Nephron (organoid): ENCODE measurements at regions not wholly inside any gene's neighbourhood (a gene's known extent, or its start where the extent isn't known, plus 50 kb on each side); places are given as distances from the start of the nearest gene placed in this dataset.

ENCODE experiments used
- H3K27ac Mint-ChIP-seq, 3 experiments: 2 replicates each; pipeline ENCODE4 v1.8.0; 2020; ENCODE audit warnings: mixed read lengths in 3 of 3, mild to moderate bottlenecking in 2 of 3, moderate library complexity in 1 of 3
- H3K27me3 Mint-ChIP-seq: 2 replicates; pipeline ENCODE4 v1.8.0; 2021; ENCODE audit warnings: low read depth, mild to moderate bottlenecking, moderate library complexity, mixed read lengths
- H3K36me3 Mint-ChIP-seq: 2 replicates; pipeline ENCODE4 v1.8.0; 2020; ENCODE audit warnings: low read depth, mixed read lengths
- H3K4me1 Mint-ChIP-seq: 2 replicates; pipeline ENCODE4 v1.8.0; 2020; ENCODE audit warnings: mixed read lengths
- H3K4me3 Mint-ChIP-seq, 3 experiments: 2 replicates each; pipeline ENCODE4 v1.8.0; 2020; ENCODE audit warnings: mild to moderate bottlenecking in 3 of 3, mixed read lengths in 3 of 3, moderate library complexity in 2 of 3
- H3K9me3 Mint-ChIP-seq: 2 replicates; pipeline ENCODE4 v1.8.0; 2020; ENCODE audit warnings: mixed read lengths
- TF ChIP-seq, protein P1 (sequence below), 3 experiments: fragments of 200-600 bp; sonication (generic); IDR thresholded peaks; one replicate each; pipeline ENCODE4 v1.5.0; 2021; ENCODE audit warnings: antibody characterized with exemption in 3 of 3; ENCODE audit not compliant: unreplicated experiment in 3 of 3

DNA sequence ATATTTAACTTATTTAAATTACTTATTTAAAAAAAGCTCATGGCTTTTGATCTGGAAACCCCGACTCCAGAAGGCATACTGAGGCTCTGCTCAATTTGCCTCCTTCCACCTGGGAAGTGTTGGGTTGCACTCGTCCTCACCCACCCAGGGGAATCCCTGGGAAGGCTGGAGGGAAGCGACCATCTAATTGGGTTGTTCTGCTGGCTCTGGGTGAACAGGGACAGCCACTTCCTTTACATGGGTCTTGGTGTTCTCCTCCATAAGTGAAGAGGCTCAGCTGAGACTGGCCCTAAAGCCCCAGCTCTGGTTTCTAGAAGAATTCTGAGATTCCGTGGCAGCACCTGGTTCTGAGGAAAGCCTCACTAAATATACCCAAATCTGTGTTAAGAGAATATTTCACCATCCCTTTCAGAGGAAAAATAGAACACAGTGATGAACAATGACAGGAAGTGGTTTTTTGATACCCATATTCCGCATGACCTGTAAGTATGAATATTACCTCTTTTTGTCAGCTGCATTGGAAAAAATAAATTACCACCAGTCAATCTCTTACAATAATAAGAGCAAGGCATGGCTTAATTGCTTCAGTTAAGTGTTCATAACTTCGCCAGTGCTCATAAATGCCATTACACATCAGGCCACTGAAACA, 131.1 kb upstream of the SHH start:
- TF ChIP-seq, protein P1, sequence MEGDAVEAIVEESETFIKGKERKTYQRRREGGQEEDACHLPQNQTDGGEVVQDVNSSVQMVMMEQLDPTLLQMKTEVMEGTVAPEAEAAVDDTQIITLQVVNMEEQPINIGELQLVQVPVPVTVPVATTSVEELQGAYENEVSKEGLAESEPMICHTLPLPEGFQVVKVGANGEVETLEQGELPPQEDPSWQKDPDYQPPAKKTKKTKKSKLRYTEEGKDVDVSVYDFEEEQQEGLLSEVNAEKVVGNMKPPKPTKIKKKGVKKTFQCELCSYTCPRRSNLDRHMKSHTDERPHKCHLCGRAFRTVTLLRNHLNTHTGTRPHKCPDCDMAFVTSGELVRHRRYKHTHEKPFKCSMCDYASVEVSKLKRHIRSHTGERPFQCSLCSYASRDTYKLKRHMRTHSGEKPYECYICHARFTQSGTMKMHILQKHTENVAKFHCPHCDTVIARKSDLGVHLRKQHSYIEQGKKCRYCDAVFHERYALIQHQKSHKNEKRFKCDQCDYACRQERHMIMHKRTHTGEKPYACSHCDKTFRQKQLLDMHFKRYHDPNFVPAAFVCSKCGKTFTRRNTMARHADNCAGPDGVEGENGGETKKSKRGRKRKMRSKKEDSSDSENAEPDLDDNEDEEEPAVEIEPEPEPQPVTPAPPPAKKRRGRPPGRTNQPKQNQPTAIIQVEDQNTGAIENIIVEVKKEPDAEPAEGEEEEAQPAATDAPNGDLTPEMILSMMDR (IDR thresholded peaks at IDR 0.05; ENCODE audit: unreplicated experiment in 3 of 3): no peak
- peaks cover 33% of the 10 kb centered on the region for H3K27me3 Mint-ChIP-seq
- no peak overlapping the region for H3K27ac Mint-ChIP-seq
- no peak overlapping the region for H3K4me3 Mint-ChIP-seq
- no peaks in the 10 kb centered on the region for H3K4me1 Mint-ChIP-seq
- H3K36me3 Mint-ChIP-seq: no peaks in the 10 kb centered on the region
- H3K9me3 Mint-ChIP-seq: peaks cover 24% of the 10 kb centered on the region

DNA sequence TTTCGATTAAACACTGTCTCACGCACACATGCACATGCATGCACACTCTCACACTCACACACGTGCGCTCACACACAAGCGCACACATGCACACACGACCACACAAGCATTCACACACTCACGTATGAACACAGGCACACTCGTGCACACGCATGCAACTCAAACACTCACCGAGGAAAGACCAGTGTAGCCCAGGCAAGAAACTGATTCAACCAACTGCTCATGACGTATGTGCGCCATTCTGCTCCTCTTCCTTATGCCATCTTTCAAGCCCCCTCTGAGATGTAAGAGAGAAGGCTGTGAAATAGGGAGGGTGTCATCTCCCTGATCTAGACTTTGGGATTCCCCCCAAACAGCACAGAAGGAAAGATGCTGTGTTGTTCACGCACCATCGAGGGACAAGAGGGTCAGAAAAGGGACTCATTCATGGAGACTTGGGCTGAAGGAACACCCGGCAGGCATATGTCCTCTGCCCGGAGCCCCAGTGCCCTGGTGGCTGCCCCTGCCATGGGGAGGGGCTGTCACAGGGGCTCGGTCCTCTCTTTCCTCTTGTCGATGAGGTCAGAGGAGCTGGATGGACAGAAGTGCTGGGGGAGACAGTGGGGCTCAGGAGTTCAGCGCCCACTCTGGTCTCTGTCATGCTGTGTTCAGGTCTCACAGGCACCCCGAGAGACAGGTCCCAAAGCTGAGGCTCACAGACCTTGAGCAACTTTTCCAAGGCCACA, 130.1 kb upstream of the SHH start:
- H3K4me3 Mint-ChIP-seq: no peak overlapping the region
- H3K9me3 Mint-ChIP-seq: peaks cover 29% of the 10 kb centered on the region
- no peaks in the 10 kb centered on the region for H3K4me1 Mint-ChIP-seq
- H3K36me3 Mint-ChIP-seq: no peaks in the 10 kb centered on the region
- TF ChIP-seq, protein P1 (IDR thresholded peaks at IDR 0.05; ENCODE audit: unreplicated experiment in 3 of 3): no peak
- no peak overlapping the region for H3K27ac Mint-ChIP-seq
- H3K27me3 Mint-ChIP-seq: peaks cover 26% of the 10 kb centered on the region

DNA sequence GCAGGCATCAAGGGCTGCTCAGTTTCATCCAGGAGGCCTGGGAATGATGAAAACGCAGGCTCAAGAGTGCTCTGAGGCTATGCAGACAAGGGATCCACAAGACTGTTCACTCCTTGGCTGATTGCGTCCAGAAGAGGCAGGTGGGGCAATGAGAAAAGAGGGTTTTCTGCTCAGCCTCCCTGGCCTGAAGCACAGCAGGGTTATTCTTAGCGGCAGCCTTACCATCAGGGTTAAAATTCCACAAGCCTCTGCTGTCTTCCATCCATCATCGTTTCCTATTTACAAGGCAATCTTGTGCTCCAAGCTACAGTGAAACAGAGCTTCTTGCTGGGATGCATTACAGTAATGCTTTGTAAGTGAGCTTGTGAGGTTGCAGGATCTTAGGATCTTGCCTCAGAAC, 129.4 kb upstream of the SHH start:
- Mint-ChIP-seq H3K27me3 (peaks cover 29% of the 10 kb centered on the region), H3K4me3 (no peak overlapping the region), H3K4me1 (no peaks in the 10 kb centered on the region), H3K27ac (no peak overlapping the region), H3K9me3 (peaks cover 26% of the 10 kb centered on the region), H3K36me3 (no peaks in the 10 kb centered on the region)
- TF ChIP-seq, protein P1 (IDR thresholded peaks at IDR 0.05; ENCODE audit: unreplicated experiment in 3 of 3): no peak

DNA sequence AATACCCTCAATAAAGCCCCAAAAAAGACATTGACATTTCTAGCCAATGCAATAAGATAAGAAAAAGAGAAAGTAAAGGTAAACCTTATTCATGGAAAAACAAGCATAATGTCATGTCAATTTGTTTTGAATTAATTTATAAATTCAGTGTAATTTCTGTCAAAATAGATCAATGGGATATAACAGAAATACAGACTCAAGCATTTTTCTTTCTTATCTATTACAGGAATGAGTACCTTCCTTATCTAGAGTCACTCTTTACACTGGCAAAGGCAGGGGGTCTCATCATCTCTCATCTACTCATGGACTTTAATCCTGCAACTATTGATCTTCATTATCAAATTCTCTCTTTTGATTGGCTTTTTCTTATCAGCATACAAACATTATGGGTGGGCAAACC, 127.1 kb upstream of the SHH start:
- Mint-ChIP-seq H3K4me1 (no peaks in the 10 kb centered on the region), H3K9me3 (peaks cover 17% of the 10 kb centered on the region), H3K4me3 (no peak overlapping the region), H3K27ac (no peak overlapping the region), H3K27me3 (peaks cover 19% of the 10 kb centered on the region), H3K36me3 (no peaks in the 10 kb centered on the region)
- TF ChIP-seq, protein P1 (IDR thresholded peaks at IDR 0.05; ENCODE audit: unreplicated experiment in 3 of 3): no peak

DNA sequence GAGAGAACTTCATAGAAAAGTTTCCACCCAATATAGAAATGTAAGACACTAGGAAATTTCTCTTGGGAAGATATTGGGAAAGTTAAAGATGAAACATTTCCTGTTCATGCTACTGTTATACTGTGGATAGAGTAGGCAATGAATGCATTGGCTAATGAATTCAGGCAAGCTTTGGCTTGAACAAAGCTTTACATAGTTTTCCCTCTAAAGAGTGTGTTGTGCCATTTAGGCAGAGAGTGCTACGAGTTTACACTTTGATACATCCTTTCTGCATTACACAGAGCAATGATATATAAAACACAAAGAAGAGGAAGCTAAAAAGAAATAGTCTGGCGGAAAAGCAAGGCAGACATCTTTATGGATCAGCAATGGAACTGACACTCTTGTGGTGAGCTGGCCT, 125.9 kb upstream of the SHH start:
- Mint-ChIP-seq H3K27me3 (peaks cover 16% of the 10 kb centered on the region), H3K9me3 (peaks cover 14% of the 10 kb centered on the region), H3K36me3 (no peaks in the 10 kb centered on the region), H3K4me3 (no peak overlapping the region), H3K4me1 (no peaks in the 10 kb centered on the region), H3K27ac (no peak overlapping the region)
- TF ChIP-seq, protein P1 (IDR thresholded peaks at IDR 0.05; ENCODE audit: unreplicated experiment in 3 of 3): no peak

DNA sequence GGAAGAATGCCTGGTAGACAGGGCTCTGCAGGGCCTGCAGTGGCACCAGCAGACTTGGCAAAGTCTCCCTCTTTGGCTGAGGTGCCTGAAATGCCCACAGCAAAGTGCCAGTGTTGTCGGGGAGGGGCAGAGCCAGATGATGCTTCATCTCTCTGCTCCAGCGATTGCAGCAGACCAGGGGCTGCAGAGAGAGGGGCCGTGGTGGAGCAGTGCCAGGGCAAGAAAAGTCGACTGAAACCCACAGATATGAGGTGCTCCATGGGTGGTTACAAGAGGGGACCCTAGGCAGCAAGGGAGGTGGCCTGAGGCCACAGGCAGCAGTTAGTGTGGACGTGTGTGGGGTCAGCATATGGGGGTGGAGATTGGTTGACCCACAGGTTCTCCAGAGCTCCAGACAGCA, 123.5 kb upstream of the SHH start:
- peaks cover 16% of the 10 kb centered on the region for H3K27me3 Mint-ChIP-seq

More for the DNA sequence above, 123.5 kb upstream of the SHH start:
- TF ChIP-seq, protein P1 (IDR thresholded peaks at IDR 0.05; ENCODE audit: unreplicated experiment in 3 of 3): no peak
- no peak overlapping the region for H3K4me3 Mint-ChIP-seq
- H3K27ac Mint-ChIP-seq: no peak overlapping the region
- H3K36me3 Mint-ChIP-seq: no peaks in the 10 kb centered on the region
- H3K9me3 Mint-ChIP-seq: peaks cover 14% of the 10 kb centered on the region
- no peaks in the 10 kb centered on the region for H3K4me1 Mint-ChIP-seq
